ENCODE measurements at regions not wholly inside any gene's neighbourhood (a gene's known extent, or its start where the extent isn't known, plus 50 kb on each side); places are given as distances from the start of the nearest gene placed in this dataset.
"Not testable (repeated sequence)": the region's sequence is repeated elsewhere in the genome, so short reads cannot be mapped to it uniquely, and the experiment has no call there.

- DNase-seq = no peak
Observed at GRCh38 chr5:159543326-159543725, 213.0 kb upstream of the IL12B start.

- no peak for DNase-seq
Observed at GRCh38 chr5:159545156-159545555, 214.9 kb upstream of the IL12B start.

GRCh38 chr5:159547466-159548195 lies 217.3 kb upstream of the IL12B start:
- no peak for DNase-seq

- DNase-seq = no peak
Observed at GRCh38 chr5:159548517-159548916, 218.2 kb upstream of the IL12B start.

- DNase-seq = no peak
Observed at GRCh38 chr5:159549046-159549445, 218.8 kb upstream of the IL12B start.

- DNase-seq = no peak
Observed at GRCh38 chr5:159550951-159551350, 220.7 kb upstream of the IL12B start.

GRCh38 chr5:159552751-159553150 lies 222.5 kb upstream of the IL12B start:
- DNase-seq = no peak

GRCh38 chr5:159553792-159554191 lies 223.5 kb upstream of the IL12B start:
- DNase-seq = no peak

- DNase-seq = no peak
Observed at GRCh38 chr5:159555084-159555483, 224.8 kb upstream of the IL12B start.

- DNase-seq = no peak
Observed at GRCh38 chr5:159559337-159559736, 229.1 kb upstream of the IL12B start.

- DNase-seq = no peak
Observed at GRCh38 chr5:159560088-159560487, 229.8 kb upstream of the IL12B start.

- DNase-seq = no peak
Observed at GRCh38 chr5:159564031-159564430, 233.7 kb upstream of the IL12B start.

GRCh38 chr5:159566832-159567231 lies 236.5 kb upstream of the IL12B start:
- DNase-seq = no peak

- no peak for DNase-seq
Observed at GRCh38 chr5:159567461-159567860, 237.2 kb upstream of the IL12B start.

GRCh38 chr5:159571501-159572244 lies 241.4 kb upstream of the IL12B start:
- no peak for DNase-seq

- no peak for DNase-seq
Observed at GRCh38 chr5:159576902-159577301, 246.6 kb upstream of the IL12B start.

GRCh38 chr5:159581502-159582249 lies 251.4 kb upstream of the IL12B start:
- no peak for DNase-seq

- no peak for DNase-seq
Observed at GRCh38 chr5:159582756-159583541, 252.7 kb upstream of the IL12B start.

GRCh38 chr5:159586921-159587320 lies 256.6 kb upstream of the IL12B start:
- no peak for DNase-seq

GRCh38 chr5:159588941-159589340 lies 258.7 kb upstream of the IL12B start:
- no peak for DNase-seq

- no peak for DNase-seq
Observed at GRCh38 chr5:159593518-159594073, 263.3 kb upstream of the IL12B start.

GRCh38 chr5:159595561-159595960 lies 265.3 kb upstream of the IL12B start:
- DNase-seq = not testable (repeated sequence)

- DNase-seq = no peak
Observed at GRCh38 chr5:159601216-159601615, 270.9 kb upstream of the IL12B start.
